Testis (tissue), 2 donors: ENCODE measurements at regions not wholly inside any gene's neighbourhood (a gene's known extent, or its start where the extent isn't known, plus 50 kb on each side); places are given as distances from the start of the nearest gene placed in this dataset.

Experiments
- POLR2A ChIP-seq: fragments of 450-650 bp; IDR thresholded peaks from one replicate; pipeline ENCODE4 v1.6.1; 2017; ENCODE audit warnings: antibody characterized with exemption, mild to moderate bottlenecking, moderate library complexity
- TF ChIP-seq, protein P1 (sequence below), 3 experiments: fragments of 450-650 bp in 2 of 3; fragments of 200-600 bp in 1 of 3; sonication (generic) in 1 of 3; IDR thresholded peaks; one replicate each; pipeline ENCODE4 v1.5.1; 2016 to 2019; ENCODE audit warnings: antibody characterized with exemption in 3 of 3, mild to moderate bottlenecking in 2 of 3, moderate library complexity in 1 of 3

DNA sequence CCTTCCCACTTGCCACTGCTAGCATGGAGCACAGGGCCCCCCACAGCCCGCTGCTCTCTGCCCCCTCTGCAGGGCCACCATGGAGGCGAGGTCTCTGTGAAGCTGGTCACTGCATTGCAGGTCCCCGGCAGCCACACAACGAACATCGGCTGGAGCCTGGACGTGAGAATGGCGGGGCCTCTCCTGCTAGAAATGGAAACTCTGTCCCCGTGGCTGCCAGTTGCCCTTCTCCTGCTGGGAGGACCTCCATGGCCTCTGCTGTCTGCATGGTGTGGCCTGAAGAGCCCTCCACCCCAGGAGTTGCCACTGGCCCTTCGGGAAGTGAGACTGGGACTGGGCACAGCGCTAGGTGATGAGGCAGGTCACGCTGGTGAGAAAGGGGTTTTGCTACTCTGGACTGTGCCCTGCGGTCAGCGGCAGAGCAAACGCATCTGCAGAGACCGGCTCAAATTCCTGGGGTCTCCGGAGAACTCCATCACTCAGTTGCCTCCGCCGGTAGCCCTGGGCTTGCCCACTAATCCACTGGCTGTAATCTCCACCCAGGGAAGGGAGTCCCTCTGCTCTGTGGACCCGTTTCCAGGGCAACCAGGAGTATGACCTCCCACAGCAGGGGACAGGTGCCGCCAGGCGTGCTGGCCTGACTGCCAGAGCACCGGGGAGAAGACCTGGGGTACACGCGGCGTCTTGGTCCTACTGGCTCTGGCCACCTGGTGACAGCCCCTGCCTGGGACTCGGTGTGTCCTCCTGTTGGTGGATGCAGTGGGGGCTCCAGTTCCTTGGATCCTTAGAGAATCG is 806.3 kb downstream of the BRD1 start:
- TF ChIP-seq, protein P1, sequence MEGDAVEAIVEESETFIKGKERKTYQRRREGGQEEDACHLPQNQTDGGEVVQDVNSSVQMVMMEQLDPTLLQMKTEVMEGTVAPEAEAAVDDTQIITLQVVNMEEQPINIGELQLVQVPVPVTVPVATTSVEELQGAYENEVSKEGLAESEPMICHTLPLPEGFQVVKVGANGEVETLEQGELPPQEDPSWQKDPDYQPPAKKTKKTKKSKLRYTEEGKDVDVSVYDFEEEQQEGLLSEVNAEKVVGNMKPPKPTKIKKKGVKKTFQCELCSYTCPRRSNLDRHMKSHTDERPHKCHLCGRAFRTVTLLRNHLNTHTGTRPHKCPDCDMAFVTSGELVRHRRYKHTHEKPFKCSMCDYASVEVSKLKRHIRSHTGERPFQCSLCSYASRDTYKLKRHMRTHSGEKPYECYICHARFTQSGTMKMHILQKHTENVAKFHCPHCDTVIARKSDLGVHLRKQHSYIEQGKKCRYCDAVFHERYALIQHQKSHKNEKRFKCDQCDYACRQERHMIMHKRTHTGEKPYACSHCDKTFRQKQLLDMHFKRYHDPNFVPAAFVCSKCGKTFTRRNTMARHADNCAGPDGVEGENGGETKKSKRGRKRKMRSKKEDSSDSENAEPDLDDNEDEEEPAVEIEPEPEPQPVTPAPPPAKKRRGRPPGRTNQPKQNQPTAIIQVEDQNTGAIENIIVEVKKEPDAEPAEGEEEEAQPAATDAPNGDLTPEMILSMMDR (IDR thresholded peaks at IDR 0.05), result no peak
- TF ChIP-seq POLR2A, result no peak
